H1 (cell line): ENCODE measurements at regions not wholly inside any gene's neighbourhood (a gene's known extent, or its start where the extent isn't known, plus 50 kb on each side); places are given as distances from the start of the nearest gene placed in this dataset.
A peak's percentile ranks its signal among the peaks of the same experiment; 100 is the strongest.

ENCODE experiments used
- CTCF ChIA-PET: fragments of 300-600 bp; sonication (Branson Sonifier 250); formaldehyde crosslinking; loops from one replicate; lab custom pipeline; 2021; ENCODE audit not compliant: partially characterized antibody; lab: Charles Lee
- POLR2A ChIA-PET: fragments of 300-600 bp; sonication (Branson Sonifier 250); formaldehyde crosslinking; loops from one replicate; lab custom pipeline; 2021; ENCODE audit warnings: inconsistent platforms; ENCODE audit not compliant: partially characterized antibody; lab: Charles Lee
- DNase-seq, 2 experiments: peaks; one replicate each; pipeline versions ENCODE4 v3.0.0 to v3.0.0-alpha.2; 2010 to 2022; ENCODE audit warnings: low spot score in 2 of 2, low read depth in 1 of 2, mixed read lengths in 1 of 2
- FAIRE-seq: peaks from 2 replicates; lab custom pipeline; 2011; peaks lifted over from hg19 to GRCh38; lab: Jason Lieb, UNC
- H2AFZ ChIP-seq: 2 replicates; pipeline ENCODE4 v1.8.1; 2012; ENCODE audit warnings: low read length, inconsistent platforms
- H2AK5ac ChIP-seq: 2 replicates; pipeline ENCODE4 v1.6.1; 2013; ENCODE audit warnings: low read depth, low read length
- H2BK120ac ChIP-seq: replicated peaks from 2 replicates; pipeline ENCODE3; 2013; ENCODE audit warnings: low read depth, low read length, inconsistent platforms
- H2BK12ac ChIP-seq: 2 replicates; pipeline ENCODE4 v1.6.1; 2013; ENCODE audit warnings: low read depth, low read length
- H2BK15ac ChIP-seq: 2 replicates; pipeline ENCODE4 v1.6.1; 2013; ENCODE audit warnings: low read length
- H2BK20ac ChIP-seq: 2 replicates; pipeline ENCODE4 v1.6.1; 2013; ENCODE audit warnings: low read length
- H2BK5ac ChIP-seq: 2 replicates; pipeline ENCODE4 v1.6.1; 2013; ENCODE audit warnings: low read depth, low read length
- H3K14ac ChIP-seq: 2 replicates; pipeline ENCODE4 v1.6.1; 2013; ENCODE audit warnings: inconsistent platforms; ENCODE audit not compliant: insufficient read length
- H3K18ac ChIP-seq: 2 replicates; pipeline ENCODE4 v1.6.1; 2013; ENCODE audit warnings: low read length; ENCODE audit errors: extremely low read depth
- H3K23ac ChIP-seq: 2 replicates; pipeline ENCODE4 v1.6.1; 2013; ENCODE audit warnings: inconsistent platforms; ENCODE audit not compliant: insufficient read length
- H3K23me2 ChIP-seq: 2 replicates; pipeline ENCODE4 v1.6.1; 2013; ENCODE audit warnings: low read depth, low read length
- H3K27ac ChIP-seq: 2 replicates; pipeline ENCODE4 v1.6.1; 2011; ENCODE audit warnings: low read depth, low read length, inconsistent platforms
- H3K27me3 ChIP-seq, 4 experiments: replicated peaks in 1 of 4; 1 replicate in 1 of 4; 2 replicates in 3 of 4; pipeline versions ENCODE4 v1.6.1 to v1.8.1; 2011 to 2013; ENCODE audit warnings: low read length in 3 of 4, mild to moderate bottlenecking in 3 of 4, inconsistent platforms in 2 of 4, mixed read lengths in 2 of 4, moderate library complexity in 1 of 4; ENCODE audit not compliant: control insufficient read depth in 3 of 4, insufficient read depth in 3 of 4; ENCODE audit errors: extremely low read depth in 1 of 4
- H3K36me3 ChIP-seq, 4 experiments: 2 replicates each; pipeline versions ENCODE4 v1.6.1 to v1.8.1; 2011 to 2013; ENCODE audit warnings: mild to moderate bottlenecking in 4 of 4, low read length in 3 of 4, moderate library complexity in 2 of 4, control low read depth in 1 of 4, inconsistent platforms in 1 of 4; ENCODE audit not compliant: insufficient read depth in 4 of 4, control insufficient read depth in 2 of 4
- H3K4ac ChIP-seq: replicated peaks from 2 replicates; pipeline ENCODE3; 2013; ENCODE audit warnings: low read length, low read depth, mixed read lengths, inconsistent platforms; ENCODE audit not compliant: insufficient read length
- H3K4me1 ChIP-seq, 4 experiments: replicated peaks in 1 of 4; 1 replicate in 1 of 4; 2 replicates in 3 of 4; pipeline versions ENCODE4 v1.6.1 to v1.8.1; 2011 to 2013; ENCODE audit warnings: low read length in 3 of 4, inconsistent platforms in 2 of 4, mixed read lengths in 1 of 4; ENCODE audit not compliant: insufficient read depth in 4 of 4, control insufficient read depth in 3 of 4
- H3K4me2 ChIP-seq, 2 experiments: 2 replicates each; pipeline versions ENCODE4 v1.6.1 to v1.8.1; 2011 to 2013; ENCODE audit warnings: low read depth in 2 of 2, low read length in 2 of 2, control low read depth in 1 of 2, inconsistent platforms in 1 of 2, mild to moderate bottlenecking in 1 of 2; ENCODE audit not compliant: insufficient read depth in 1 of 2
- H3K4me3 ChIP-seq, 4 experiments: fragments of 200-600, 300-600 bp in 1 of 4; sonication (generic), shearing (Covaris generic), sonication (Bioruptor Twin) in 1 of 4; 2 replicates each; pipeline versions ENCODE4 v1.5.1 to v1.8.1; 2011 to 2016; ENCODE audit warnings: low read length in 4 of 4, low read depth in 3 of 4, control low read depth in 2 of 4, inconsistent platforms in 2 of 4, mild to moderate bottlenecking in 2 of 4, mixed read lengths in 1 of 4, moderate library complexity in 1 of 4; ENCODE audit not compliant: insufficient read depth in 2 of 4; ENCODE audit errors: extremely low read depth in 1 of 4
- H3K56ac ChIP-seq: replicated peaks from 2 replicates; pipeline ENCODE3; 2013; ENCODE audit warnings: low read depth, mild to moderate bottlenecking, mixed read lengths, low read length, inconsistent platforms; ENCODE audit not compliant: insufficient read length
- H3K79me1 ChIP-seq: 2 replicates; pipeline ENCODE4 v1.6.1; 2013; ENCODE audit warnings: low read depth, low read length, control low read depth
- H3K79me2 ChIP-seq, 2 experiments: 2 replicates each; pipeline versions ENCODE4 v1.6.1 to v1.8.1; 2012 to 2013; ENCODE audit warnings: low read length in 2 of 2, mild to moderate bottlenecking in 2 of 2, inconsistent platforms in 1 of 2; ENCODE audit not compliant: insufficient read depth in 2 of 2, control insufficient read depth in 1 of 2
- H3K9ac ChIP-seq, 4 experiments: replicated peaks in 1 of 4; 1 replicate in 1 of 4; 2 replicates in 3 of 4; pipeline versions ENCODE4 v1.6.1 to v1.8.1; 2011 to 2013; ENCODE audit warnings: low read depth in 3 of 4, low read length in 3 of 4, control low read depth in 2 of 4, mild to moderate bottlenecking in 2 of 4, moderate library complexity in 2 of 4, inconsistent platforms in 1 of 4; ENCODE audit errors: extremely low read depth in 1 of 4
- H3K9me3 ChIP-seq, 2 experiments: 2 replicates each; pipeline versions ENCODE4 v1.6.1 to v1.8.1; 2012 to 2013; ENCODE audit warnings: mild to moderate bottlenecking in 2 of 2, moderate library complexity in 2 of 2, control low read depth in 1 of 2, inconsistent platforms in 1 of 2, low read depth in 1 of 2, low read length in 1 of 2, mixed read lengths in 1 of 2; ENCODE audit not compliant: insufficient read depth in 2 of 2
- H4K20me1 ChIP-seq, 2 experiments: replicated peaks in 1 of 2; 2 replicates each; pipeline versions ENCODE3 to v1.8.1; 2011 to 2013; ENCODE audit warnings: inconsistent platforms in 2 of 2, low read length in 2 of 2, mild to moderate bottlenecking in 1 of 2; ENCODE audit not compliant: insufficient read depth in 2 of 2, control insufficient read depth in 1 of 2
- H4K5ac ChIP-seq: 2 replicates; pipeline ENCODE4 v1.6.1; 2013; ENCODE audit warnings: low read length, low read depth, mixed read lengths, inconsistent platforms; ENCODE audit not compliant: insufficient read length
- H4K8ac ChIP-seq: 2 replicates; pipeline ENCODE4 v1.8.0; 2013; ENCODE audit warnings: mild to moderate bottlenecking, moderate library complexity, low read length, inconsistent platforms; ENCODE audit not compliant: insufficient read depth; ENCODE audit errors: extremely low read depth
- H4K91ac ChIP-seq: replicated peaks from 2 replicates; pipeline ENCODE3; 2013; ENCODE audit warnings: low read length, mixed read lengths, inconsistent platforms; ENCODE audit not compliant: insufficient read length
- ATF3 ChIP-seq: IDR thresholded peaks from 2 replicates; pipeline ENCODE4 v1.6.1; 2011; ENCODE audit warnings: low read depth, mild to moderate bottlenecking, low read length; ENCODE audit not compliant: insufficient read depth
- BCL11A ChIP-seq, 2 experiments: IDR thresholded peaks; one replicate each; pipeline ENCODE4 v1.6.1; 2011; ENCODE audit warnings: low read depth in 2 of 2, low read length in 2 of 2, mild to moderate bottlenecking in 2 of 2
- BRCA1 ChIP-seq: IDR thresholded peaks from 2 replicates; pipeline ENCODE4 v1.6.1; 2012; ENCODE audit warnings: low read depth, low read length, improper control_type of control experiment
- CEBPB ChIP-seq: IDR thresholded peaks from 2 replicates; pipeline ENCODE4 v1.6.1; 2012; ENCODE audit warnings: low read depth, low read length
- E2F6 ChIP-seq: IDR thresholded peaks from 2 replicates; pipeline ENCODE4 v1.6.1; 2012; ENCODE audit warnings: inconsistent platforms
- HDAC2 ChIP-seq, 2 experiments: fragments of 300-600 bp in 1 of 2; sonication (generic) in 1 of 2; IDR thresholded peaks; 2 replicates each; pipeline ENCODE4 v1.6.1; 2011 to 2012; ENCODE audit warnings: low read depth in 2 of 2, low read length in 2 of 2, mild to moderate bottlenecking in 2 of 2, moderate library complexity in 2 of 2, borderline replicate concordance in 1 of 2, inconsistent platforms in 1 of 2
- NANOG ChIP-seq: IDR thresholded peaks from 2 replicates; pipeline ENCODE4 v1.6.1; 2011; ENCODE audit warnings: low read length, low read depth, mild to moderate bottlenecking, inconsistent platforms; ENCODE audit not compliant: insufficient read depth, poor library complexity, severe bottlenecking
- RAD21 ChIP-seq, 2 experiments: IDR thresholded peaks in 1 of 2; conservative IDR thresholded peaks in 1 of 2; 2 replicates each; pipeline ENCODE4 v1.6.1; 2011; ENCODE audit warnings: low read depth in 2 of 2, low read length in 2 of 2, improper control_type of control experiment in 1 of 2, inconsistent platforms in 1 of 2, mild to moderate bottlenecking in 1 of 2, moderate library complexity in 1 of 2
- TAF1 ChIP-seq: IDR thresholded peaks from 2 replicates; pipeline ENCODE4 v1.6.1; 2011; ENCODE audit warnings: mild to moderate bottlenecking, low read depth, low read length
- TEAD4 ChIP-seq: IDR thresholded peaks from 2 replicates; pipeline ENCODE4 v1.6.1; 2012; ENCODE audit warnings: low read depth, low read length, inconsistent platforms, mixed read lengths
- YY1 ChIP-seq: IDR thresholded peaks from 2 replicates; pipeline ENCODE4 v1.6.1; 2011; ENCODE audit warnings: low read depth, mild to moderate bottlenecking, low read length
- WGBS, 2 experiments: shearing (Covaris generic) in 1 of 2; methylation state at CpG; one replicate each; pipeline versions ENCODE4 v1.1.6 to v1.1.7; 2013 to 2015; ENCODE audit warnings: low lambda C conversion rate in 2 of 2, mixed read lengths in 2 of 2, inconsistent platforms in 1 of 2, low coverage in 1 of 2, missing lambda C conversion rate in 1 of 2; ENCODE audit not compliant: insufficient replicate concordance in 2 of 2, insufficient coverage in 1 of 2, insufficient read length in 1 of 2; ENCODE audit errors: extremely low coverage in 1 of 2, missing lambda C conversion rate in 1 of 2; 5-methylcytosine and 5-hydroxymethylcytosine counted together

GRCh38 chr4:110270492-110271197, 72.2 kb upstream of the ELOVL6 start:
- Histone ChIP-seq H2AK5ac (no peak overlapping the region), H4K91ac (no peak overlapping the region), H2BK120ac (no peak overlapping the region), H3K79me1 (no peaks in the 10 kb centered on the region), H3K36me3 (no peaks in the 10 kb centered on the region), H3K23ac (no peak overlapping the region), H4K20me1 (no peaks in the 10 kb centered on the region), H2AFZ (no peak overlapping the region), H3K4ac (no peak overlapping the region), H3K4me3 (no peak overlapping the region), H3K27ac (no peak overlapping the region), H3K9ac (no peak overlapping the region), H3K14ac (no peak overlapping the region), H4K8ac (no peak overlapping the region), H2BK12ac (no peak overlapping the region), H3K9me3 (no peaks in the 10 kb centered on the region), H2BK15ac (no peak overlapping the region), H2BK20ac (no peak overlapping the region), H3K18ac (no peak overlapping the region), H3K27me3 (no peaks in the 10 kb centered on the region), H4K5ac (no peak overlapping the region), H3K56ac (peak overlapping the region; percentile 2), H3K79me2 (no peaks in the 10 kb centered on the region), H2BK5ac (no peak overlapping the region), H3K4me2 (no peak overlapping the region), H3K4me1 (no peaks in the 10 kb centered on the region), H3K23me2 (no peaks in the 10 kb centered on the region)
- 50 to 76% methylated on average over 1 to 3 of the region's 3 CpGs for WGBS, 2 experiments
- ChIA-PET CTCF (interaction anchor here (0.6 to 2.2 kb wide), 4 partner anchors 13 to 235 kb away, joined by 3 to 6 read pairs (median 4); no protein-coding TSS in a partner anchor), POLR2A (no interaction called here)
- FAIRE-seq (no peak), DNase-seq (no peak)
- TF ChIP-seq E2F6 (no peak), RAD21 (IDR thresholded peaks at IDR 0.05 in 1 of 2, conservative IDR thresholded peaks at IDR 0.05 in 1 of 2; ENCODE audit: low read depth in 2 of 2, low read length in 2 of 2) (no peak), ATF3 (no peak), HDAC2 (IDR thresholded peaks at IDR 0.05; ENCODE audit: borderline replicate concordance in 1 of 2, low read depth in 2 of 2, low read length in 2 of 2) (no peak), YY1 (no peak), NANOG (no peak), BRCA1 (no peak), TEAD4 (no peak), TAF1 (no peak), CEBPB (no peak), BCL11A (IDR thresholded peaks at IDR 0.05; ENCODE audit: low read depth in 2 of 2, low read length in 2 of 2) (no peak)
